LNCaP clone FGC (cell line): ENCODE measurements at regions not wholly inside any gene's neighbourhood (a gene's known extent, or its start where the extent isn't known, plus 50 kb on each side); places are given as distances from the start of the nearest gene placed in this dataset.
"Not testable (repeated sequence)": the region's sequence is repeated elsewhere in the genome, so short reads cannot be mapped to it uniquely, and the experiment has no call there.

Source experiments
- DNase-seq: peaks from one replicate; pipeline ENCODE4 v3.0.0-alpha.2; 2011; ENCODE audit warnings: low read depth
- H3K4me3 ChIP-seq: 2 replicates; pipeline ENCODE4 v1.5.1; 2011; ENCODE audit warnings: mild to moderate bottlenecking, low read depth, low read length, control low read depth

GRCh38 chr9:41652100-41652713 lies 463.1 kb upstream of the ZNG1F start:
- DNase-seq, H3K4me3 ChIP-seq: not testable (repeated sequence)

GRCh38 chr9:41650086-41650485 lies 461.0 kb upstream of the ZNG1F start:
- not testable (repeated sequence) for DNase-seq, H3K4me3 ChIP-seq

- H3K4me3 ChIP-seq, DNase-seq: not testable (repeated sequence)
Observed at GRCh38 chr9:41648564-41648963, 459.4 kb upstream of the ZNG1F start.

- not testable (repeated sequence) for H3K4me3 ChIP-seq, DNase-seq
Observed at GRCh38 chr9:41646246-41646645, 457.1 kb upstream of the ZNG1F start.

- H3K4me3 ChIP-seq: peak overlapping the region; percentile 9; the same call in 1 of the 2 replicates
- not testable (repeated sequence) for DNase-seq
Observed at GRCh38 chr9:41643571-41644279, 454.6 kb upstream of the ZNG1F start.

GRCh38 chr9:41633726-41634125 lies 444.6 kb upstream of the ZNG1F start:
- DNase-seq, H3K4me3 ChIP-seq: not testable (repeated sequence)

- DNase-seq, H3K4me3 ChIP-seq: not testable (repeated sequence)
Observed at GRCh38 chr9:41623666-41624065, 434.5 kb upstream of the ZNG1F start.

GRCh38 chr9:41619254-41619653 lies 430.1 kb upstream of the ZNG1F start:
- DNase-seq, H3K4me3 ChIP-seq: not testable (repeated sequence)

- DNase-seq, H3K4me3 ChIP-seq: not testable (repeated sequence)
Observed at GRCh38 chr9:41606961-41607547, 417.9 kb upstream of the ZNG1F start.

- DNase-seq, H3K4me3 ChIP-seq: not testable (repeated sequence)
Observed at GRCh38 chr9:41565572-41565971, 376.5 kb upstream of the ZNG1F start.
